ENCODE measurements at regions not wholly inside any gene's neighbourhood (a gene's known extent, or its start where the extent isn't known, plus 50 kb on each side); places are given as distances from the start of the nearest gene placed in this dataset.

- TF ChIP-seq CTCF (IDR thresholded peaks at IDR 0.05; ENCODE audit: insufficient read depth, low read length, poor library complexity, severe bottlenecking) (no peak), EZH2phosphoT487 (conservative IDR thresholded peaks at IDR 0.05; ENCODE audit: low read length) (no peak)
Measured at GRCh38 chr15:39079296-39079847, 501.5 kb upstream of the THBS1 start.

All from SU-DHL-6 (cell line).